Neural progenitor cell (in vitro differentiated cells): ENCODE measurements at regions not wholly inside any gene's neighbourhood (a gene's known extent, or its start where the extent isn't known, plus 50 kb on each side); places are given as distances from the start of the nearest gene placed in this dataset.

ENCODE experiments used
- DNase-seq: peaks from one replicate; pipeline ENCODE4 v3.0.0-alpha.2; 2016; ENCODE audit warnings: low spot score
- H2AFZ ChIP-seq: fragments of 200-600 bp; sonication (generic); replicated peaks from 2 replicates; pipeline ENCODE4 v1.6.1; 2016; ENCODE audit warnings: antibody characterized with exemption
- H3F3A ChIP-seq: fragments of 200-600 bp; sonication (generic); 2 replicates; pipeline ENCODE4 v1.6.1; 2016; ENCODE audit warnings: antibody characterized with exemption, low read depth
- H3K27ac ChIP-seq: fragments of 200-600 bp; sonication (generic); 2 replicates; pipeline ENCODE4 v1.5.1; 2016; ENCODE audit warnings: mild to moderate bottlenecking
- H3K27me3 ChIP-seq: fragments of 200-600 bp; sonication (generic); 2 replicates; pipeline ENCODE4 v1.6.1; 2016; ENCODE audit warnings: mild to moderate bottlenecking, moderate library complexity
- H3K36me3 ChIP-seq: fragments of 200-600 bp; sonication (generic); 2 replicates; pipeline ENCODE4 v1.5.1; 2016
- H3K4me1 ChIP-seq: fragments of 200-600 bp; sonication (generic); 2 replicates; pipeline ENCODE4 v1.6.1; 2016; ENCODE audit warnings: mixed run types
- H3K4me2 ChIP-seq: fragments of 200-600 bp; sonication (generic); 2 replicates; pipeline ENCODE4 v1.6.1; 2016
- H3K4me3 ChIP-seq: fragments of 200-600 bp; sonication (generic); 2 replicates; pipeline ENCODE4 v1.5.1; 2016
- H3K79me2 ChIP-seq: fragments of 200-600 bp; sonication (generic); 2 replicates; pipeline ENCODE4 v1.6.1; 2016; ENCODE audit warnings: low read depth
- H3K9ac ChIP-seq: fragments of 200-600 bp; sonication (generic); 2 replicates; pipeline ENCODE4 v1.6.1; 2016
- H3K9me3 ChIP-seq: fragments of 200-600 bp; sonication (generic); 2 replicates; pipeline ENCODE4 v1.5.1; 2016; ENCODE audit warnings: low read depth
- H4K20me1 ChIP-seq: fragments of 200-600 bp; sonication (generic); 2 replicates; pipeline ENCODE4 v1.6.1; 2016; ENCODE audit warnings: low read depth
- H3K27ac Mint-ChIP-seq: 3 replicates; pipeline ENCODE4 v1.8.0; 2021; ENCODE audit warnings: mixed read lengths
- H3K27me3 Mint-ChIP-seq: 2 replicates; pipeline ENCODE4 v1.8.0; 2022; ENCODE audit warnings: low read depth, mild to moderate bottlenecking, inconsistent platforms, moderate library complexity, mixed read lengths; ENCODE audit not compliant: insufficient read depth
- H3K36me3 Mint-ChIP-seq: 3 replicates; pipeline ENCODE4 v1.8.0; 2021; ENCODE audit warnings: mixed read lengths
- H3K4me1 Mint-ChIP-seq: 3 replicates; pipeline ENCODE4 v1.8.0; 2021; ENCODE audit warnings: mixed read lengths
- H3K4me3 Mint-ChIP-seq: 3 replicates; pipeline ENCODE4 v1.8.0; 2021; ENCODE audit warnings: mild to moderate bottlenecking, moderate library complexity, mixed read lengths
- H3K9me3 Mint-ChIP-seq: 3 replicates; pipeline ENCODE4 v1.8.0; 2020; ENCODE audit warnings: mixed read lengths
- EZH2 ChIP-seq: fragments of 200-600 bp; sonication (generic); IDR thresholded peaks from 2 replicates; pipeline ENCODE4 v1.6.1; 2017; ENCODE audit warnings: antibody characterized with exemption, mild to moderate bottlenecking, moderate library complexity
- EZH2phosphoT487 ChIP-seq: fragments of 200-600 bp; sonication (generic); IDR thresholded peaks from 2 replicates; pipeline ENCODE4 v1.6.1; 2017; ENCODE audit warnings: antibody characterized with exemption
- TF ChIP-seq, protein P1 (sequence below): fragments of 200-600 bp; sonication (generic); IDR thresholded peaks from 2 replicates; pipeline ENCODE4 v1.5.1; 2017; ENCODE audit warnings: antibody characterized with exemption, mild to moderate bottlenecking

DNA sequence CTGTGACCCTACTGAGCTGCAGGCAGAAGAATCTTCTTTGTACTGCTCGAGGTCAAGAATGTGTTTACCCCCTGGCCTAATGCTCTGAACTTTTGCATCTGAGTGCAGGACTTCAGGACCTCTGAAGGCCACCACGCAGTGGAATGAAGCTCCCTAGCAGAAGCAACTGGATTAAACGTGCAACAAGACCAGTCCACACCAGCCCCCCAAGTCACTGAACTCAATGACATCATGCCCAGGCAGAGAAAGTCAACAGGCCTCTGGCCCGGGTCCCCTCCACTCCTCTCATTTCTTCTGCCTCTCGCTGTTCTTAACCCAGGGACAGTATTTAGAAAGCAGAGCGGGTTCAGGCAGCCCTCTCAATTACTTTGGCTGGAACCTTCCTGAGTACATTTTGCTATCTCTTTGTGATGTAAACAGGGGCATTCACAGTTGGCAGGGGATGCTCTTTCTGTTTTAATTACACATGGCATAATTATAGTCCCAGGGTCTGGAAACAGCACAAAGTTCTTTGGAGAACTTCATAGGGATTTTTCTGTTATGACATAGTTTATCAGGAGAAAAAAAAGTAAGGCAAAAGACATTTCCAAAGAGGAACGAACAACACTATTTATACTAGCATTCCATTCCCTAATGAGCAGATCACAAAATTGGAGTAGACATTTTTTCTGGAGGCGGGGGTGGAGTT lies 108.2 kb upstream of the SPATA31D4 start:
- Mint-ChIP-seq H3K4me1 (peaks cover 71% of the 10 kb centered on the region), H3K27me3 (peaks cover 17% of the 10 kb centered on the region), H3K27ac (peak overlapping the region; percentile 76), H3K9me3 (peaks cover 3% of the 10 kb centered on the region), H3K4me3 (peak overlapping the region; percentile 14), H3K36me3 (no peaks in the 10 kb centered on the region)
- no peaks in the 10 kb centered on the region for H3K79me2 ChIP-seq
- peaks cover 46% of the 10 kb centered on the region for H3K4me1 ChIP-seq
- no peak overlapping the region for H3K9ac ChIP-seq
- peaks cover 34% of the 10 kb centered on the region for H3F3A ChIP-seq
- no peaks in the 10 kb centered on the region for H4K20me1 ChIP-seq
- H3K36me3 ChIP-seq, result no peaks in the 10 kb centered on the region
- DNase-seq, result peak; percentile 37
- H3K9me3 ChIP-seq, result no peaks in the 10 kb centered on the region
- H3K4me2 ChIP-seq, result peak overlapping the region; percentile 29
- H2AFZ ChIP-seq, result no peak overlapping the region
- H3K27me3 ChIP-seq, result no peaks in the 10 kb centered on the region
- H3K27ac ChIP-seq, result no peak overlapping the region
- H3K4me3 ChIP-seq, result no peak overlapping the region
- TF ChIP-seq EZH2, result no peak
- TF ChIP-seq, protein P1, sequence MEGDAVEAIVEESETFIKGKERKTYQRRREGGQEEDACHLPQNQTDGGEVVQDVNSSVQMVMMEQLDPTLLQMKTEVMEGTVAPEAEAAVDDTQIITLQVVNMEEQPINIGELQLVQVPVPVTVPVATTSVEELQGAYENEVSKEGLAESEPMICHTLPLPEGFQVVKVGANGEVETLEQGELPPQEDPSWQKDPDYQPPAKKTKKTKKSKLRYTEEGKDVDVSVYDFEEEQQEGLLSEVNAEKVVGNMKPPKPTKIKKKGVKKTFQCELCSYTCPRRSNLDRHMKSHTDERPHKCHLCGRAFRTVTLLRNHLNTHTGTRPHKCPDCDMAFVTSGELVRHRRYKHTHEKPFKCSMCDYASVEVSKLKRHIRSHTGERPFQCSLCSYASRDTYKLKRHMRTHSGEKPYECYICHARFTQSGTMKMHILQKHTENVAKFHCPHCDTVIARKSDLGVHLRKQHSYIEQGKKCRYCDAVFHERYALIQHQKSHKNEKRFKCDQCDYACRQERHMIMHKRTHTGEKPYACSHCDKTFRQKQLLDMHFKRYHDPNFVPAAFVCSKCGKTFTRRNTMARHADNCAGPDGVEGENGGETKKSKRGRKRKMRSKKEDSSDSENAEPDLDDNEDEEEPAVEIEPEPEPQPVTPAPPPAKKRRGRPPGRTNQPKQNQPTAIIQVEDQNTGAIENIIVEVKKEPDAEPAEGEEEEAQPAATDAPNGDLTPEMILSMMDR, result no peak
- no peak for TF ChIP-seq EZH2phosphoT487

DNA sequence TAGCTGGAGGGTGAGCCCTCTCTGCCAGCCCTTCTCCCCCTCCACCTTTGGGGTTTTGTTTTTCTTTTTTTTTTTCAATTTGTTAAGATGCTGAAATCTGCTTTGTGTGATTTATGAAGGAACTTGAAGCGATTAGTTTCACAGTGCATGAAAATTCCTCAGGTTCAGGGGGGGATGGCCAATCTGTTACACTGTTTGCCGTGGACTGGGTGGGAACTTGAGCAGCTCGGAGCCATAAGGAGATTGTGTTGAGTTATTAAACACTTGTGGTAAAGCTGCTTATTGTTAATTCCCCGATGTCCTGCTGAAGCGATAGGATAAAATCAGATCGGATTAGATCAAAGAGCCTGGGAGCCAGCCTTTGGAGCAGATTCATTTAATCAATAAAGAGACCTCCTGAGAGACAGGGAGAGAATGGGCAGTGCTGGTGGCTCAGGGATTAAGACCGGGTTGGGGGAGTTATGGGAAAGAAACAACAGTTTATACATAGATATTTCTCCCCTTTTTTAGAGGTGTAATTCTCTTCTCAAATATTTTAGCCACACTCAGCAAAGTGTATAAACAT lies 105.8 kb upstream of the SPATA31D4 start:
- H3K4me3 ChIP-seq, result no peak overlapping the region
- no peaks in the 10 kb centered on the region for H3K9me3 ChIP-seq
- peaks cover 2% of the 10 kb centered on the region for H3K36me3 Mint-ChIP-seq
- H3K9ac ChIP-seq, result no peak overlapping the region
- TF ChIP-seq EZH2 (no peak), EZH2phosphoT487 (no peak)
- TF ChIP-seq, protein P1, result no peak
- peaks cover 82% of the 10 kb centered on the region for H3K4me1 Mint-ChIP-seq
- H3K4me2 ChIP-seq, result peak overlapping the region; percentile 35
- H3K79me2 ChIP-seq, result no peaks in the 10 kb centered on the region
- peak; percentile 63 for DNase-seq
- no peak overlapping the region for H2AFZ ChIP-seq
- peak overlapping the region; percentile 5 for H3K4me3 Mint-ChIP-seq
- no peaks in the 10 kb centered on the region for H4K20me1 ChIP-seq
- peak overlapping the region; percentile 74 for H3K27ac Mint-ChIP-seq
- H3K4me1 ChIP-seq, result peaks cover 52% of the 10 kb centered on the region
- H3K27me3 Mint-ChIP-seq, result peaks cover 12% of the 10 kb centered on the region
- H3F3A ChIP-seq, result peaks cover 39% of the 10 kb centered on the region
- no peaks in the 10 kb centered on the region for H3K27me3 ChIP-seq
- no peaks in the 10 kb centered on the region for H3K36me3 ChIP-seq
- H3K9me3 Mint-ChIP-seq, result no peaks in the 10 kb centered on the region
- H3K27ac ChIP-seq, result no peak overlapping the region

DNA sequence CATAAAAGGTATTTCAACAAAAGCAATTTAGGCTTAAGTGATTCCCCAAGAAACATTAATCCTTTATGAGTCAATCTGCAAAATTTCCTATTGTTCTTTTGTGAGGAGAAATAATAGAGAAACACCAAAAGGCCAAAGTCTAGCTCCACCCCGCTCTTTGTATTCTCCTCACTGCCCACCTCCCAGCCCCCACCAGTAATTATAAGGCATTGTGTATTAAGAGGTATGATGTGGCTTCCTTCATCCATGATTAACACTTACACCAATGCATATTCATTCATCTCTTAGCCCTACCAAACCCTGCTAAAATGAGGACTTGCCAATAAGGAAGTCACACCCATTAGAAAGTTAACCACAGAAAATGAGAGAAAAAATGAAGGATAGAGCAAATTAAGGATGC lies 105.3 kb upstream of the SPATA31D4 start:
- Histone ChIP-seq H3K4me3 (no peak overlapping the region), H3K9ac (no peak overlapping the region), H3K36me3 (no peaks in the 10 kb centered on the region), H3F3A (peaks cover 39% of the 10 kb centered on the region), H3K27ac (no peak overlapping the region), H3K79me2 (no peaks in the 10 kb centered on the region), H3K4me1 (peaks cover 52% of the 10 kb centered on the region), H3K27me3 (no peaks in the 10 kb centered on the region), H2AFZ (no peak overlapping the region), H3K4me2 (peak overlapping the region; percentile 35), H3K9me3 (no peaks in the 10 kb centered on the region), H4K20me1 (no peaks in the 10 kb centered on the region)
- TF ChIP-seq EZH2phosphoT487 (peak; percentile 42), EZH2 (no peak)
- Mint-ChIP-seq H3K9me3 (no peaks in the 10 kb centered on the region), H3K27me3 (peaks cover 12% of the 10 kb centered on the region), H3K36me3 (peaks cover 2% of the 10 kb centered on the region), H3K4me3 (no peak overlapping the region), H3K27ac (peak overlapping the region; percentile 74), H3K4me1 (peaks cover 88% of the 10 kb centered on the region)
- peak; percentile 30 for DNase-seq
